ENCODE measurements at regions not wholly inside any gene's neighbourhood (a gene's known extent, or its start where the extent isn't known, plus 50 kb on each side); places are given as distances from the start of the nearest gene placed in this dataset.

GRCh38 chr5:74124826-74125225 lies 498.8 kb downstream of the ARHGEF28 start:
- no peak overlapping the region for H3K4me3 ChIP-seq (replicated peaks; ENCODE audit: low read depth, low read length)
- TF ChIP-seq CTCF (IDR thresholded peaks at IDR 0.05; ENCODE audit: low read length, missing control alignments): no peak
- no peak for DNase-seq (ENCODE audit: low read depth)

DNA sequence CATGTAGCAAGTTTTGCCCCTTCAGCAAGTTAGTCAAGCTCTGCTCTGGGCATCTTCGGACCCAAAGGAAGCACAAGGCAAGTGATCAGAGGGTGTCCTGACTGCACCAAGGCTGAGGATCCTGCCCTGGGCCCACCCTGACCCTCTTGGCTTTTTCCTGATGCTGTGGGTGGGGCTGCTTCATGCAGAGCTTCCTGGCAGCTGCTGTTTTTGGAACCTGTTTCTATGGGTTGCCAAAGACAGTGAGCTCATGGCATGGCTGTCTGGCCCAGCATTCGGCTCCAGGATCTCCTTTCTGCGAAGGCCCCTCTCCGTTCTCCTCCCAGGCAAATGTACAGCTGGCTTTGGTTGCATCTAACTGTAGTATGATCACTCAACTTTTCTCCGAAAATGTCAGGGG lies 497.9 kb downstream of the ARHGEF28 start:
- TF ChIP-seq CTCF (IDR thresholded peaks at IDR 0.05; ENCODE audit: low read length, missing control alignments): no peak
- no peak overlapping the region for H3K4me3 ChIP-seq (replicated peaks; ENCODE audit: low read depth, low read length)
- no peak for DNase-seq (ENCODE audit: low read depth)

DNA sequence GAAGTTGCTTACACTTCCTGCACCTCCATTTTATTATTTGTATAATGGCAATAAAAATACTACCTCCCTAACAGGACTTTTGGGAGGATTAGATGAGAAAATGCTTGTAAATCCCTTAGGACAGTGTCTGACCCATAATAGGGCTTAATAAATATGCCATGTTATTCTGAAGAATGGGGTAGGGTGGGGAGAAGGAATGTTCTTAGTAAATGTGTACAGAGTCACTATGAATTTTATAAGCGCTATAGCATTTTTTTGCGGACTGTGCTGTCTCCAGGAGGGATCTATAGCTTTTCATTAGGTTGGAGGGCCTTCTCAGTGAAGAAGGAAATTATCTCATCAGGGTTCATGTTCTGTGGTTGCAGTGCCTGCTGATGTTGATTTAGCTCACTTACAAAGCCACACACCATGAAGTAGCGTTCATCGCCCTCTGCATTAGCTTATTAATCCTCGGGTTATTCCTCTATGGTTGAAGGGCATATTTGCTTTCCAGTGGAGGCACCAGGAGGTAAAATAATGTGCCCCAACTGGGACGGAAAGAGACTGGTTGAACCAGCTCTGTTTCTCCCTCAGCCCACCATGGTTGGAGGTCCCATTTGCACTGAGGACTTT lies 497.1 kb downstream of the ARHGEF28 start:
- no peak overlapping the region for H3K4me3 ChIP-seq (replicated peaks; ENCODE audit: low read depth, low read length)
- TF ChIP-seq CTCF (IDR thresholded peaks at IDR 0.05; ENCODE audit: low read length, missing control alignments): no peak
- DNase-seq (ENCODE audit: low read depth): no peak

- no peak for DNase-seq (ENCODE audit: low read depth)
- H3K4me3 ChIP-seq (replicated peaks; ENCODE audit: low read depth, low read length): no peak overlapping the region
- TF ChIP-seq CTCF (IDR thresholded peaks at IDR 0.05; ENCODE audit: low read length, missing control alignments): no peak
These were observed 496.2 kb downstream of the ARHGEF28 start for GRCh38 chr5:74122175-74122574.

DNA sequence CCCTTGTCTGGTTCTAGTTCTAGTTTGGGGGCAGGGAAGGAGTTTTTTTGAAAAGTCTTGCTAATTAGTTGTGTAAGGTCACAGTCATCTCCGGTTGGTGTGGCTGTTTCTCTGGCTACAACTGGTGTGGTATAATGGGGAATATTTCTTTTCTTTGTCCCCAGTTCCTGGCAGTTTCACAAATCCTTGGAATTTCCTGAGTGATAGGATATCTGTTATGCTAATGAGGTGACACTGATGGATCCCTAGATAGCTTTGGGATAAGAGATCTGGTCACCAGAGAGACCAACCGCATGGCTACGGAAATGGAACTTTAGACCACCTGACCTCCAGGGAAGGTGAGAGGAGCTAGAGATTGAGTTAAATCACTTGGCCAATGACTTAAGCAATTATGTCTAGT lies 494.6 kb downstream of the ARHGEF28 start:
- no peak for TF ChIP-seq CTCF (IDR thresholded peaks at IDR 0.05; ENCODE audit: low read length, missing control alignments)
- DNase-seq (ENCODE audit: low read depth): no peak
- H3K4me3 ChIP-seq (replicated peaks; ENCODE audit: low read depth, low read length): no peak overlapping the region

DNA sequence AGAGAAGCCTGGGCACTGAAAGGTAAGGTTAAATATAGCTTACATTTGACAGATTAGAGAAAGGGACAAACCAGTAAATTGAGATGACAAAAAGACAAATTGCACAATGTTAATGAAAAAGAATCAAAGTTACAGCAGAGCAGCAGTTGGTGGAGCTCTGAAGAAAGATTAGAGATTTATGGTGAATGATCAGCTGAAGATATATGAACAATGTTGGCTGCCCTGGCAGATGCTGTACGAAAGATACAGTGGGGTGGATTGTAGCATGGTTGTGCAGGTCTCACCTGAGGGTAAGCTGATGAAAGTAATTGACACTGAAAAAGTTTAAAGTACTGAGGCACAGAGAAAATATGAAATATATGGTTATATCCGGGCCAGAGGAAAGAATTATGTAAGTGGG lies 492.1 kb downstream of the ARHGEF28 start:
- TF ChIP-seq CTCF (IDR thresholded peaks at IDR 0.05; ENCODE audit: low read length, missing control alignments): no peak
- H3K4me3 ChIP-seq (replicated peaks; ENCODE audit: low read depth, low read length): no peak overlapping the region
- DNase-seq (ENCODE audit: low read depth): no peak

DNA sequence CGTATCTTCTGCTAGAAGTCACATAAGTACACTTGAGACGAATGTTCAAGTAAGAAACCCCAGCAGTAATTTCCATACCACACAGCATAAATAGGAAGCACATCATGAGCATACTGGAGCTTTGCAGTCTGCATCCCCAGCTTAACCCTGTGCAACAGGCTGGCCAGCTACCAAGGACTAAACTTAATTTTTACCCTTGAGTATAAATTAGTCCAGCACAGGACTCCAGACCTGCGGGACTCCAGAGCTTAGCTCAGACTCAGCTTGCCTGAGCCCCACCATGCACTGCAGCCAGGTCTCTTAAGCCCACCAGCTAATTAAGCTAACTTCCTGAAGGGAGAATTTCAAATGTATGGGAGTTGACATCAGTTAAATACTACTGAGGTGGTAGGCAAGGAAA lies 491.0 kb downstream of the ARHGEF28 start:
- no peak overlapping the region for H3K4me3 ChIP-seq (replicated peaks; ENCODE audit: low read depth, low read length)
- TF ChIP-seq CTCF (IDR thresholded peaks at IDR 0.05; ENCODE audit: low read length, missing control alignments): no peak
- DNase-seq (ENCODE audit: low read depth): no peak
